IMR-90 (cell line): ENCODE measurements at regions not wholly inside any gene's neighbourhood (a gene's known extent, or its start where the extent isn't known, plus 50 kb on each side); places are given as distances from the start of the nearest gene placed in this dataset.

Source experiments
- ATAC-seq: fragments of 200-7000 bp; cut with Tn5 transposase; 2 replicates; pipeline ENCODE4 v1.9.1; 2020; ENCODE audit warnings: low read depth, mild to moderate bottlenecking, moderate library complexity
- BruUV-seq: library from RNA; stranded (reverse); fragments of 400-500 nt; replicated peaks from 2 replicates; lab custom pipeline; 2021; lab: Mats Ljungman, UMichigan
- CTCF ChIA-PET: fragments of 300-600 bp; formaldehyde crosslinking; extraction: SDS; loops from one replicate; lab custom pipeline; 2021; ENCODE audit warnings: antibody characterized with exemption; lab: Yijun Ruan, JAX
- POLR2A ChIA-PET: fragments of 300-600 bp; sonication (Branson Sonifier 250); formaldehyde crosslinking; loops from one replicate; lab custom pipeline; 2022; ENCODE audit warnings: antibody characterized with exemption; ENCODE audit not compliant: unreplicated experiment; lab: Charles Lee
- DNase-seq: peaks from one replicate; pipeline ENCODE4 v3.0.0; 2013
- H2AFZ ChIP-seq: replicated peaks from 2 replicates; pipeline ENCODE3; 2013; ENCODE audit warnings: low read length, mild to moderate bottlenecking; ENCODE audit not compliant: poor library complexity
- H2AK5ac ChIP-seq: 2 replicates; pipeline ENCODE4 v1.6.1; 2013; ENCODE audit warnings: low read depth, low read length, inconsistent platforms
- H2AK9ac ChIP-seq: replicated peaks from 2 replicates; pipeline ENCODE3; 2013; ENCODE audit warnings: mild to moderate bottlenecking, low read depth, low read length, moderate library complexity; ENCODE audit not compliant: poor library complexity
- H2BK120ac ChIP-seq: 2 replicates; pipeline ENCODE4 v1.6.1; 2013; ENCODE audit warnings: low read depth, low read length, inconsistent platforms
- H2BK15ac ChIP-seq: 3 replicates; pipeline ENCODE4 v1.6.1; 2013; ENCODE audit warnings: low read depth, low read length, inconsistent platforms
- H2BK20ac ChIP-seq: 2 replicates; pipeline ENCODE4 v1.6.1; 2013; ENCODE audit warnings: low read depth, mild to moderate bottlenecking, inconsistent platforms, low read length, moderate library complexity
- H2BK5ac ChIP-seq: 2 replicates; pipeline ENCODE4 v1.6.1; 2013; ENCODE audit warnings: mild to moderate bottlenecking, low read depth, low read length, inconsistent platforms; ENCODE audit not compliant: poor library complexity, severe bottlenecking
- H3K14ac ChIP-seq: replicated peaks from 2 replicates; pipeline ENCODE4 v1.6.1; 2013; ENCODE audit warnings: low read depth, low read length, inconsistent platforms
- H3K18ac ChIP-seq: 2 replicates; pipeline ENCODE4 v1.6.1; 2013; ENCODE audit warnings: low read depth, low read length, control low read depth
- H3K23ac ChIP-seq: 2 replicates; pipeline ENCODE4 v1.6.1; 2013; ENCODE audit warnings: low read depth, low read length, inconsistent platforms
- H3K27ac ChIP-seq: 2 replicates; pipeline ENCODE4 v1.5.1; 2013; ENCODE audit warnings: mild to moderate bottlenecking, control low read depth, low read length; ENCODE audit not compliant: insufficient read depth
- H3K27me3 ChIP-seq: 2 replicates; pipeline ENCODE4 v1.6.1; 2013; ENCODE audit warnings: low read length; ENCODE audit not compliant: control insufficient read depth, insufficient read depth
- H3K36me3 ChIP-seq: 2 replicates; pipeline ENCODE4 v1.6.1; 2013; ENCODE audit warnings: low read length, mixed read lengths; ENCODE audit not compliant: control insufficient read depth, insufficient read depth
- H3K4ac ChIP-seq: 2 replicates; pipeline ENCODE4 v1.6.1; 2013; ENCODE audit warnings: low read depth, low read length, inconsistent platforms
- H3K4me1 ChIP-seq: 2 replicates; pipeline ENCODE4 v1.6.1; 2013; ENCODE audit warnings: low read length, mixed read lengths; ENCODE audit not compliant: control insufficient read depth, insufficient read depth
- H3K4me2 ChIP-seq: 2 replicates; pipeline ENCODE4 v1.6.1; 2013; ENCODE audit warnings: low read depth, mild to moderate bottlenecking, control low read depth, low read length, moderate library complexity
- H3K4me3 ChIP-seq: 2 replicates; pipeline ENCODE4 v1.5.1; 2013; ENCODE audit warnings: low read depth, mild to moderate bottlenecking, control low read depth, low read length, moderate library complexity; ENCODE audit not compliant: insufficient read depth
- H3K56ac ChIP-seq: 2 replicates; pipeline ENCODE4 v1.6.1; 2013; ENCODE audit warnings: low read length, inconsistent platforms; ENCODE audit not compliant: insufficient read depth; ENCODE audit errors: extremely low read depth
- H3K79me1 ChIP-seq, 2 experiments: 2 replicates each; pipeline ENCODE4 v1.6.1; 2013; ENCODE audit warnings: low read length in 2 of 2, inconsistent platforms in 1 of 2, low read depth in 1 of 2
- H3K9ac ChIP-seq: 2 replicates; pipeline ENCODE4 v1.6.1; 2013; ENCODE audit warnings: low read depth, low read length, control low read depth
- H3K9me1 ChIP-seq: 2 replicates; pipeline ENCODE4 v1.6.1; 2013; ENCODE audit warnings: low read length, inconsistent platforms; ENCODE audit not compliant: insufficient read depth
- H3K9me3 ChIP-seq: 2 replicates; pipeline ENCODE4 v1.6.1; 2013; ENCODE audit warnings: low read length; ENCODE audit not compliant: control insufficient read depth, insufficient read depth
- H4K20me1 ChIP-seq: 2 replicates; pipeline ENCODE4 v1.6.1; 2013; ENCODE audit warnings: low read length, inconsistent platforms; ENCODE audit not compliant: insufficient read depth
- H4K5ac ChIP-seq: 2 replicates; pipeline ENCODE4 v1.6.1; 2013; ENCODE audit warnings: mild to moderate bottlenecking, low read depth, low read length, control low read depth
- H4K8ac ChIP-seq, 2 experiments: 2 replicates each; pipeline ENCODE4 v1.6.1; 2013; ENCODE audit warnings: low read depth in 2 of 2, low read length in 2 of 2, control low read depth in 1 of 2, inconsistent platforms in 1 of 2
- H4K91ac ChIP-seq: 2 replicates; pipeline ENCODE4 v1.6.1; 2013; ENCODE audit warnings: low read depth, low read length, inconsistent platforms; ENCODE audit not compliant: insufficient read depth
- ELK1 ChIP-seq: fragments of 150-350 bp; IDR thresholded peaks from 2 replicates; pipeline ENCODE4 v1.6.1; 2016; ENCODE audit warnings: low read depth, mild to moderate bottlenecking, low read length, moderate library complexity, borderline replicate concordance
- MAZ ChIP-seq: IDR thresholded peaks from 2 replicates; pipeline ENCODE4 v1.6.1; 2012; ENCODE audit warnings: low read depth, mild to moderate bottlenecking, low read length, improper control_type of control experiment, moderate library complexity, borderline replicate concordance
- RFX5 ChIP-seq: IDR thresholded peaks from 2 replicates; pipeline ENCODE4 v1.8.0; 2012; ENCODE audit warnings: low read depth, mild to moderate bottlenecking, low read length, moderate library complexity
- SMC3 ChIP-seq: fragments of 150-350 bp; IDR thresholded peaks from 2 replicates; pipeline ENCODE4 v1.6.1; 2016; ENCODE audit warnings: low read depth, mild to moderate bottlenecking, antibody characterized with exemption, low read length, moderate library complexity
- WGBS, 2 experiments: methylation state at CpG; one replicate each; pipeline versions ENCODE4 v1.1.5 to v1.1.7; 2013; ENCODE audit warnings: missing lambda C conversion rate in 2 of 2; ENCODE audit not compliant: insufficient read length in 1 of 2; ENCODE audit errors: extremely low coverage in 2 of 2; 5-methylcytosine and 5-hydroxymethylcytosine counted together
- dilution Hi-C: fragments of 300-500 bp; cut with HindIII; formaldehyde crosslinking; loops from one replicate; pipeline ENCODE4 v1.14.3; 2018; ENCODE audit warnings: low sequenced_read_pairs; ENCODE audit not compliant: unreplicated experiment
- in situ Hi-C: fragments of 300-500 bp; cut with MboI; formaldehyde crosslinking; loops from 3 replicates; pipeline ENCODE4 v1.14.3; 2019; ENCODE audit warnings: low sequenced_read_pairs, inconsistent platforms, mixed read lengths
- intact Hi-C: fragments of 100-400 bp; cut with micrococcal nuclease; formaldehyde crosslinking; loops from 2 replicates; pipeline ENCODE4 v1.10.0; 2022

- intact Hi-C loops, result no loop called here
- no TSS peak for BruUV-seq
- CTCF ChIA-PET, result no interaction called here
Measured at GRCh38 chr5:129216001-129216400, 121.5 kb downstream of the ISOC1 start.

More at GRCh38 chr5:129216001-129216400, 121.5 kb downstream of the ISOC1 start:
- POLR2A ChIA-PET, result no interaction called here
- Histone ChIP-seq H3K56ac (no peak overlapping the region), H2AK5ac (no peak overlapping the region), H3K4me2 (no peak overlapping the region), H4K91ac (no peak overlapping the region), H3K14ac (no peak overlapping the region), H3K23ac (no peak overlapping the region), H2BK20ac (no peak overlapping the region), H4K8ac (no peak overlapping the region), H2BK5ac (no peak overlapping the region), H3K9ac (no peak overlapping the region), H3K27me3 (no peaks in the 10 kb centered on the region), H3K4ac (no peak overlapping the region), H3K4me3 (no peak overlapping the region), H2AK9ac (no peak overlapping the region), H2BK120ac (no peak overlapping the region), H3K36me3 (no peaks in the 10 kb centered on the region), H3K9me3 (peaks cover 7% of the 10 kb centered on the region; the same call in 1 of the 2 replicates), H2BK15ac (no peak overlapping the region), H3K18ac (no peak overlapping the region), H4K20me1 (no peaks in the 10 kb centered on the region), H2AFZ (no peak overlapping the region), H3K27ac (no peak overlapping the region), H3K79me1 (no peaks in the 10 kb centered on the region), H4K5ac (no peak overlapping the region), H3K9me1 (no peaks in the 10 kb centered on the region), H3K4me1 (no peaks in the 10 kb centered on the region)
- DNase-seq (no peak), ATAC-seq (no peak)
- in situ Hi-C loops (no loop called here), dilution Hi-C loops (no loop called here)
- no peak for TF ChIP-seq SMC3
- no peak for TF ChIP-seq ELK1
- no peak for TF ChIP-seq RFX5
- no peak for TF ChIP-seq MAZ
- no CpG with 5 or more reads among the region's 6 CpGs for WGBS, 2 experiments
